ENCODE measurements at regions not wholly inside any gene's neighbourhood (a gene's known extent, or its start where the extent isn't known, plus 50 kb on each side); places are given as distances from the start of the nearest gene placed in this dataset.

DNA sequence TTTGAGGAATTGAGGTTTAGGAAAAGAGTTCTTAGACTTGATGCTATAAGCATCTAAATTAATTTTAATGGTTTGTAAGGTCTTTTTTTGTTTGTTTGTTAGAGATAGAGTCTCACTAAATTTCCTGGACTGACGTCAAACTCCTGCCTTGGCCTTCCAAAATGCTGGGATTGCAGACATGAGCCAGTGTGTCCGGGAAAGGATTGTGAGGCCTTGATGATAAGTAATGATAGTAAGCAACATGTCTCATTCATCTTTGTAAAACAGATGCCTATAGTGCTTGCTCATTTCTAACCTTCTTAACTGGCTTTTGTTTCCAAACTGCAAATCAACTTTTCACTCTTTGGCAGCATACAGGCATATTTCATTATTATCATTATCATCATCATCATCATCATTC, 176.0 kb upstream of the KCND2 start:
- TF ChIP-seq CTCF (IDR thresholded peaks at IDR 0.05), result no peak
- no peak for TF ChIP-seq POLR2AphosphoS5 (IDR thresholded peaks at IDR 0.05)
- TF ChIP-seq POLR2A (IDR thresholded peaks at IDR 0.05), result no peak
- no peak for TF ChIP-seq EP300 (IDR thresholded peaks at IDR 0.05)
